HG02642 (cell line): ENCODE measurements at regions not wholly inside any gene's neighbourhood (a gene's known extent, or its start where the extent isn't known, plus 50 kb on each side); places are given as distances from the start of the nearest gene placed in this dataset.
A peak's percentile ranks its signal among the peaks of the same experiment; 100 is the strongest.

Experiments used
- ATAC-seq: cut with Tn5 transposase; IDR thresholded peaks from one replicate; pipeline ENCODE4 v1.9.1; 2021; ENCODE audit warnings: mild to moderate bottlenecking; ENCODE audit not compliant: unreplicated experiment, poor library complexity

DNA sequence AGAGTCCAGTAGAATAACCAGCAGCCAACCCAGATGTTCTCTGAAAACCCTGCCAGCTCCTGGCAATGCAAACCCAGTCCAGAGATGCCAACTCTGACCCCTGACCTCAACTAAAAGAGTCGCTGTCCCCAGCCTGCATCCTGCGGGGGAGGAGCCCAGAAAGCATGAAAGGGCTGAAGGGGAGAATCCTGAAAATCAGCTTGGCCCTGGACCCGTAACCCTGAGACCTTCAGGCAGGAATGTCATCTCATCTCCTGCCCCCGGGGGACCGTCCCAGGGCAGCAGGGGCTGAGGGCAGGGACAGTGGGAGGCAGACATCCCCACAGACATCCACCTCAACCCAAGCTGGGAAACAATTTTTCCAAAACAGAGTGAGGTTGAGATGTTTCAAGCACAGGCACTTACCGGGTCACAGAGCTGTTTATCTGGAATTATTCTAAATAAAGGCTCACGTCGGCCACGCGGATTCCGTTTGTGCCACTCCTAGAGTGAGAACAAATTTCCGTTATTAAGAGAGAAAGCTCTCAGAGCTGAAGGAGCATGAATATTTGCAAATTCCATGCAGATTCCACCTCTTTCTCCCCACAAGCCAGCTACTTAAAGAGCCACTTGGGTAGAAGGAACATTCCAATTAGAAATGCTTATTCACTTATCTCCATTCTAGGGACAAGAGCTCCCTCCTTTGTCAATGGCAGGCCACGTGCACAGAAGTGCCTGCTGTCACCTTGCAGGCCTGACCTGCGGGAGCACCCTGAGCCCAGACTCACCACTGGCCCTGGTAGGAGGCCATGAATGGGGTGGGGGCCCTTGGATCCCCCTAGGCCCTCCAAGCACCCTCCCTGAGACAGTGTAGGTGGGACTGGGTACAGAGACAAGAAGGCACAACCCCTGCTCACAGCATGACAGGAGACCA is 240.1 kb downstream of the NPHP4 start:
- no peak for ATAC-seq

DNA sequence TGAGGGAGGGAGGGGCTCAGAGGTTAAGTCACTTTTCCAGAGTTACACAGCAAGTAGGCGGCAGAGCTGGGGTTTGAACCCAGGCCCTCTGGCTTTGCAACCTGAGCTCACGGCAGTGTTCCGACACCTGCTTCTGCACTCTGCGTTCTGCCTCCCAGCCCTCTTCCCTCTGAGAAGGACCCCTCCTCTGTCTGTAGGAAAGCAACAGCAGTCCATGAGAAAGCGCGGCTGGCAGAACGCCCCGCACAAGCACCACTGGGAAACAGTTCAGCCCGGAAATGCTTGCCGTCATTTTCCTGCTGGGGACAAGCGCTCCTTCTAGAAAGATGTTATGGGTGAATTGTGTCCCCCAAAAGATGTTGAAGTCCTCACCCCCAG is 241.1 kb downstream of the NPHP4 start:
- ATAC-seq = no peak

DNA sequence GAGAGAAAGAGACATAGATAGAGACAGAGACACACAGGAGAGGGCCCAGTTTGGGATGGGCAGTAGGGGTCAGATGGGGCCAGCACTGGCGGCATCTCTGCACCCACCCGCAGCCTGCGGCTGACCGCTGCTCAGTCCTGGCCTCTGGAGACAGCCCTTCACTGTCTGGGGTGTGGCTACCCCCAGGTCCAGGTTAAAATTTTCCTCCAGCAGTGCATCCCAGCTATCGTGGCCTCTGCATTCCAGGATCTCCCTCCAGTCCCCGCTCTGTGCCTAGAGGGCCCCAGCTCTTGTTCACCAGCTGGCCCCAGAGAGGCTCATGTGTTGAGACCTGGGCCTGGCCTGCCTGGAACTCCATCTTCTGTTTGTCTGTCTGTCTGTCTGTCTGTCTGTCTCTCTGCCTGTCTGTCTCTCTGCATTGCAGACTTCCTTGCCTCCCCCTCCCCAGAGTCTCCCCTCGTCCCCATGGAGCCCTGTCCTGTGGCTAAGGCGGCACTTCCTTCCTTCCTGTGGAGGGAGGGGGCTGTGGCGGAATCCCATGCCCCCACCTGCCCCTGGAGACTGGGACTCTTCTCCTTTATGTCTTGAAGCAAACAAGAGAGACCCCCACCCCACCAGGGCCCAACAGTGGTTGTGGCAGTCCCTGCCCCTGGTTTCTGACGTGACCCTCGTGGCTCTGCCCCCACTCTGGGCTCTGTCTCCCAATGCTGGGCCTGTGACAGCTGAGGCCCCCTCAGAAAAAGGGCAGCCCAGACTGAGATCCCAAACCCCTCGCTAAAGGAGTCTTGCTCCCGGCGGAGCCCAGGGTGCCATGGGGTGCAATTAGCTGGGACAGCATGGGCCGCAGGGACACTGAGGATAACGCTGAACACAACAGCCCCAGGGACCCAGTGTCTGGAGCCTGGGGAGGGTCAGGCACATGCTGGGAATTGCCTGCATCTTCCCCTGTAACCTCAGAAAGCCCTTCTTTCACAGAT is 241.8 kb downstream of the NPHP4 start:
- ATAC-seq = no peak

DNA sequence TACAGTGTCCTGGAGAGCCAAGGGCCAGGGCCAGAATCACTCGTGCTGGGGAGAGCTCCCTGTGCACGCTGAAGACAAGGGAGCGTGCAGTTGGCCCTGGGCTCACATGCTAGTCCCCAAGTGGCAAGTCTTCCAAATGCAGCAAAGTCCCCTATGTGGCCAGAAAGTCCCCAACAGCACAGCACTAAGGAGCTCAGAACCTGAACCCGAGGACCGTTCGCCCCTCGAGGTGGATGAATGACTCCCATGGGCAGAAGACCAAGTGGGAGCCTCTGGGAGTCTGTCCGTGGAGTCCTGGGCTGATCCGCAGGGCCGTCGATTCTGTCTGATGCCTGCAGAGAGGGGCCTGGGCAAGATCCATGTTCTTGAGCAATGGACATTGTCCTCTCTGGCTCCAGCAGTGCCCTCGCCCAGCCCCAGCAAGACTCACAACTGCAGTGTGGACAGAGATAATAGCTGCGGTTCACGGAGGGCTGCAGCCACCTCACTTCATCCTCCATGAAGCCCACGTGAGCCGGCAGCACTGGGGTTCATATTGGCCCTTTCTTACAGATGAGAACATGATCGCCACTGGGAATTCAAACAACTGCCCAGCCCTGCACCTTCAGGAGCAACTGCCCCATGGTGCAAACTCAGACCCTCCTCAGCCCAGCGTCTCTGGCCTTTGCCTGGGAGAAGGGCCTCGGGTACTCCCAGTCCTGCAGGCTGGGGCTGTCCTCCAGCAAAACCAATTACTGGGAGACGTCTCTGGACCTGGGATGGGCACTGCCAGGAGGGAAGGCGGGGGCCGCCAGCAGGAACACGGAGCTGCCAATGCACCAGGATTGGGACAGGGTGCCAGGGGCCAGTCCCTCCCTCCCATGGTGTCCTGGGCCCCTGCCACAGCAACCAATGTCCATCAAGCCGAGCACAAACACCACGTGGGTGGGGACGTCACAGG is 243.7 kb downstream of the NPHP4 start:
- no peak for ATAC-seq

DNA sequence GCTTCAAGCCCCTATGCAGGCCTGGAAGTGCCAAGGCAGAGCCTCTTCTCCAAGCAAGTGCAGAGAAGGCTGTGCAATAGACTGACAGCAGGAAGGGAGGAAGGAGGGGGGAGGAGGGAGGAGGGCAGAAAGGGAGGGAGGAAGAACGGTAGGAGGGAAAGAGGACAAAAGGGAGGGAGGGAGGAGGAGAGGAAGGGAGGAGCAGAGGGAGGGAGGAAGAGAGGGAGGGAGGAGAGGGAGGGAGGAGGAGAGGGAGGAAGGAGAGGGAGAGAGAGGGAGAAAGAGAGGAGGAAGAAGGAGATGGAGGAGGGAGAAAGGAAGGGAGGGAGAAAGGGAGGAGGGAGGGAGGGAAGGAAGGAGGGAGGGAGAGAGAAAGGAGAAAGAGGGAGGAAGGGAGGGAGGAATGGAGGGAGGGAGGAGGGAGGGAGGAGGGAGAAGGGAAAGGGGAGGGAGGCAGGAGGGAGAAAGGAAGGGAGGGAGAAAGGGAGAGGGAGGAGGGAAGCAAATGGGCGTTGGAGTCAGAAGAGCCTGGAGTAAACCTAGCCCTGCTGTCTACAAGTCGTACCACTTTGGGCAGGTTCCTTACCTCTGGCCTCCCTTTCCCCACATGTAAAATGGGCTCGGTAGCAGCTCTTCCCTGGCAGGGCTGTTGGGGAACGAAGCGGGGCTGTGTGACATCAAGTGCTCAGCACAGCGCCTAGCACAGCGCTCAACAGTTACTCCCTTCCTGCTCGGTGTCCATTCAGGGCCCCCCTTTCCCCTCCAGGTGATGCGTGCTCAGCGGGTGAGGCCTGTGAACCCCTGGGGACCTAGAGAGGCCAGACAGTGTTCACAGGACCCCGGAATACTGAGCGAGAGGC is 244.6 kb downstream of the NPHP4 start:
- no peak for ATAC-seq

DNA sequence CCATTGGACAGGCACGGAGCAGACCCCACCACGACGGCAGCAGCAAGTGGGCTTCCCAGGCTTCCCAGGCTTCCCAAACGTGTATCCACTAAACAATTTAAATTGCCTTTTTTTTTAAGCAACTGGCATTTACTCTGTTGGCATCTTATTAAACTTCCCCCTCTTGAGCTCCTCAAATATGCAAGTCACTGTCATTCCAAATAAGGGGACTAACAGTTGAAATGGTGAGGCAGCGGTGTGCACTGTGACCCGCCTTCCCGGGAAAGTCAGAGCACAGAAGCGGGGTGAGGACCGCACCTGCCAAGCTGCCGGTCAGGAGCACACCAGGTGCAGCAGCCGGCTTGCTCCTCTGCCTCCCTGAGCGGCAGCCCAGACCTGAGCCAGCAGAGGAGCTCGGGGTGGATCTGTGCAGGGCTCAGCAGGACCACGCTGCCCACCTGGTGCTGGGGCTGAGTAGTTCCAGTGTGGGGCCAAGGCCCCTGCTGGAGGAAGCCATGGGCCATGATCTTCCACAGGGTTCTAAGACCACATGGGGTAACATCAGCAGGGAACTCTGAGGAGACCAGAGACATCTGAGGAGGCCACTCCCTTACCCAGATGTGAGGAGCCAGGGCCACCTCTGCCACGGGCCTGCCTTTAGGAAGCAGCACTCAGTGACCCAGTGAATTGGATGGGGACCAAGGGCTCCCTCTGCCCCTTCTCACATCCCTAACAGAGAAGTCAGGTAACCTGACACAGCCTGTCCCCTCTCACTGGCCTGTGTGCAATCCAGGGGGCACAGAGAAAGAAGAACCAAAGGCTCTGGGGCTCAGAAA is 245.4 kb downstream of the NPHP4 start:
- no peak for ATAC-seq

DNA sequence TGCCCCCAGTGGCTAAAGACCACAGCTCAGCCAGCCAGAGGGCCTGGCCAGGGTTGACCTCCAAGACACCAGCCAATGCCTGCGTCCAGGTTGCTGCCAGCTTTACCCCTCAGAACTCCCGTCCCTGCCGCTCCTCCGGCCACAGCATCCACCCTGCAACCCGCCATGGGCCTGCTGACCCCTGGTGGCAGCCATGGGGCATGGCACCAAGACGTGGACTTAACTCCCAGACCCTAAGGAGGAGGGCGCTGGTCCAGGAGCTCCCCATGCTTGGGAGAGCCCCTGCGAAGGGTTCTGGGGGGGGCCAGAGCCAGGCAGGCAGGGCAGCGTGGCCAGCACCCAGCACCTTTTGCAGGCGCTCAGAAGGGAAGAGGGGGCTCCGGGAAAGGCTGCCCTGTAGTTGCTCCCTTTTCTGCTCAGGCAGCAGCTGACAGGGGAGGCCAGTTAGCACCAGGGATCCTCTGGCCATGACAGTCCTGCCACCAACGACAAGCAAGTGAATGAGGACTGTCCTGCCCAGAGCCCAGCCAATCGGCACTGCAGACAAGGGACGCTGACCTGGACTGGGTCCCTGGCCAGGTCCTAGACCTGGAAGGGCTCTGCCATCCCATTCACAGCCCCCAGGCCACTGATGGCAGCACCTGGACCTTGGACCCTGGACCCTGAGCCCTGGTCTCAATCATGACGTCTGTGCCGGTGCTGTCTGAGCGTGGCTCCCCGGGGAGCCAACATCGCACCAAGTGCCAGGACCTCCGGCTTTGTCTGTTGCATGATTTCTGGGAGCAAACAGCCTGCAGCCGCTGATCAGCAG is 246.2 kb downstream of the NPHP4 start:
- peak; percentile 60 for ATAC-seq

DNA sequence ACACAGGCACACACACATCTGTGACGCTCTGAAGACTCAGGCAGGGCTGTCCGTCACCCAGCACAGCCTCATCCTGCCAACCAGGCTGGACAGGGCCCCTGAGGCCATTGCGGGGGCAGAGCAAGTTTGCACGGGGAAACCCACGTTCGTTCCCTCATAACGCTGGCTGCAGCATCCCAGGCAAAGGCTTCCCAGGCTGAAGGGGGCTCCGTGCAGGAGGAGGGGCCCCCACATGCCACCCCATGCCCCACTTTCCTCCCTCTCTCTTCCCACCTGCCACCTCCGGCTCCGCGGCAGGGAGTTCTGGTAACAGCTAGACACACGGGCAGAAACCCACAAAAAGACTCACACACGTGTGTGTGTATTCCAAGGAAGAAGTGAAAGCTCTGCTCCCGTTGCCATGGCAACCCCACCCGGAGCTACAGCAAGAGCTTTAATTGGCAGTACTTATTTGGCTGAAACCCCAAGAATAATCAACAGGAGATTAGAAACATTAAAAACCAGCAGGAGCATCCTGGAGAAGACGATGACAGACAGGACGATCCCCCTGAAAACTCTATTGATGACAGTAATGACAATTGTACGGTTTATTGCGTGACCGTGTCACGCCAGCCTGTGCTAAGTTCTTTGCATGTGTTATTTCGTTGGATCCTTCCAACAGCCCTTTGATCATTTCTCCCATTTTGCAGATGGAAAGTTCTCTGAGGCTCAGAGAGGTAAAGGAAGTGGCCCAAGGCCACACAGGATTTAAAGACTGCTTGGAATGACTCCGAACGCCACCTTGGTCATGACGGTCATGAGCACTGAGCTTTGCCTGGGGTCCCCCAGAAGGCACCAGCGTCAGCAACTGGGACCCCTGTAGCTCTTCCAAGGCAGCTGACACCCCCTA is 247.1 kb downstream of the NPHP4 start:
- ATAC-seq = no peak

DNA sequence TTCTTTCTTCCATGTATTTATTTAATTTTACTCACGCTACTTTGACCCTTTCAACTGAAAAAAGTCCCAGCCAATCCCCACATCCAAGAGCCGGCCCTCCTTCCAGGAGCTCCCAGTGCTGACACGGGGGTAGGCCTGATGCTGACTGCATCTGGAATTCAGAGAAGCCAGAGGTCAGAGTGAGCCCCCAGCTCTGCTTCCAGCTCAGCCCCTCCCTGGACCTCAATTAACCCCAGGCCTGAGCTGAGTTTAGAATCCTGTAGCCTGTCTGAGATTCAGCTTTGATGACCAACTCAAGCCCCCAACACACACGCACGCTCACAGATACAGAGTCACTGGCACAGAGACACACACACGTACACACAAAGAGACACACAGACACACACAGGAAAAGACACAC is 247.9 kb downstream of the NPHP4 start:
- ATAC-seq = no peak

DNA sequence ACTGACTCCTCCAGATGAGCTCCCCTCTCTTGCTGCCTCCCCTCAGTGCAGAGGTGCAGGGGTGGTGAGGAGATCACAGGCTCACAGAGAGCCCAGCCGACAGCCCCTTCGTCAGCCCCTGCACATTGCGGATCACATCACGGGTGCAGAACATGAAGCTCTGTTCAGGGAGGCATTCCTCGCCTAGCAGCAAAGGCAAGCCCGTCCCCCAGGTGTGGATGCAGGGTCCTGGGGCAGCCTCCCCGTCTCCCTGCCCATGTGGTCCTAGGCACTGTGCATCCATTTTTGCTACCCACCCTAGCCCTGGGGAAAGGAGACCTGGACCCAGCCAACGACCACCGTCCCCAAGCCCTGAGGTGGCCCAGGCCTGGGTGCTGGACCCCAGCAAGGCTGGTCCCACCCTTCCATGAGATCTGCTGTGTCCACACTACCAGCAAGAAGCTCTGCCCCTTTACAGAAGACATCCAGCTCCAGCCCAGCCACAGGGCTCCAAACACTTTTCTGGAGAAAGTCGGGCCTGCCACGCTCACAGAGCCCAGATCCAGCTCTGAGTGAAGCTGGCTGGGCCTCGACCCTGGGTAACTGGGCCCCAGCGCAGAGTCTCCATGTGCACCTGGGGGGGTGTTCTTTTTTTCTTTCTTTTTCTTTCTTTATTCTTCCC is 248.7 kb downstream of the NPHP4 start:
- no peak for ATAC-seq

DNA sequence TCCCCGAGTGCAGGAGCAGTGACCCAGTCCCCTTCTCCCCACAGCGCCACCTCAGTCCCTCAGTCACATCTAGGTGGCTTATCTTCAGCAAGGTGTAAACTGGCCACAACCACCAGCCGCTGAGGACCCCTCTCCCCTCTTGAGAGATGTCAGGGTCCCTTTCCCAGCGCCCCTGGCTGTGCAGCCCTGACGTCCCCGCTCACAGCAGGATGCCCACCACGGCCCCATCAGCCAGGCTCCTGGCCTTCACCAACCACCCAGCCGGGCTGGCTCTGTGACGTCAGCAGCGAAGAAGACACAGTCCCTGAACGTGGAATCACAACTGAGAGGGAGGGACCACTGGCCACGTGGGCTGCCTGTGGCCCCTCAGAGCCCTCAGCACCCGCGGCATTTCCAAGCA is 249.4 kb downstream of the NPHP4 start:
- no peak for ATAC-seq

DNA sequence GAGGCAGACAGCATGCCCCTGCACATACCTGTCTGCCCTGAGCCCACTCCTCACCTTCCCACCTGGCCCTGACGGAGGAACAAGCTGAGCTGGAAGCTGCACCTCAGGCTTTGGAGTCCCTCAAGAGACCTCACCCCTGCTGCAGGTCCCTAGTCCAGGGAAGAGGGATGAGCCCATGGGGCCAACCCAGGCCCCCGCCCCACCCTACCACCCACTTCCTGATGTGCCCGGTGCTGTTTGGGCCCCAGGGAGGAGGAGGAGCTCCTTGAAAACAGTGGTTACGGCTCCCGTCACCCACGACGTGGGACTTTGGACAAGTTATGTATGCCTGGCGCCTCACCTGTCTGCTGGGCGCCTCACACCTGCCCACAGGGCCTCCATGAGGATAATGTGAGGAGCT is 250.2 kb downstream of the NPHP4 start:
- no peak for ATAC-seq

DNA sequence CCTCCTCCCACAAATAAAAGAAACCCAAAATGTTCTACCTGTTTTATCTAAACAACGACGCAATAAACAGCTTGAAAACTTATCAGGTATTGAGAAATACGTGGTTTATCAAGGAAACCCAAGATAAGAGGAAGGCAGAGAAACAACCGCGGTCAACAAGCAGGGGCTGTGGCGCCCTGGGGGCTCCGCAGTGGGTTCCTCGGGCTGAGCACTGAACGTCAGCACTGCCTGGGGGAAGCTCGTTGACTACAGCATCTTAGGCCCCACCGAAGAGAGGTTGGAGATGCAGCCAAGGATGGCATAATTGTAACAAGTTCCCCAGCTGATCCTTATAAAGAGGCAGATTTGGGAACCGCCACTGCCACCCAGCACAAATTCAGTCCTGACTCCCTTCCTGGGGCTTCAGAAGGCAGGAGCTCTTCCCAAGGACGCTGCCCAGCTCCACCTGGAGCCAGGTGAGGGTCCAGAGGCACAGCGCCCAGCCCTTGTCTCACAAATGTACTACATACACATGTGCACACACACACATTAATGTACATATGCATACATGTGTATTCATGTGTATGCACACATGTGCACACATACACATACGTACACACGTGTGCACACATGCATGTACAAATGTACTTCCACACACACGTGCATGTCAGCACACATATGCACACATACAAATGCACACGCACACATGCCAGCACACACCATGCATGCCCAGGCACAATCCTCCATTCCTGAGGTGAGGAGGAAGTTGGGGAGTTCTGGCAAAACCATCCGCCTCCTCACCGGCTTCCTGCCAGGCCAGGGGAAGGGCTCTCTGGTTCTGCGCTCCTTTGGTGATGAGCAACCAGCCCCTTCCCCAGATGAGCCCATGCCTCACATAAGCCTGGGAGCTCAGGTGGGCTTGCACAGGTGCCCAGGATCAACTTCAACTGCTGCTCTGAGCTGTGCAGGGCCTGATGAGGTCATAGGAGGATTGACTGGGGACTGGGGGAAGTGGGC is 251.1 kb downstream of the NPHP4 start:
- no peak for ATAC-seq

DNA sequence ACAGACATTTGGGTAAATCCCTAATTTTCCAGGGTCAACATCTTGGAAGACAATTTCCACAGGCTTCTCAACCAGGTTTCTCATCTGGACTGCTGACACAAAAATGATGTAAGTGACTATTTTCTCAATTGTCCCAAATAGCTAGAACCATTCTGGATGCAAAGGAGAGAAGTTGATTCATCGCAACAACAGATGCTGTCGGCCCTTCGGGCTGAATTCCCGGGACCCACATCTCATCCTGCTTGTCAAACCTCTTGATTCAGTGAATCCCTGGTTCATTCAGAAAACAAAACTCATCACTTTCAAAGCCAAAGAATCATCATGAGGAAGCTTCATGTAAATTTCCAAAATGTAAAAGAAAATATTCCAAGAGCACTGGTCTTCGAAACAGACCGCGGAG is 251.8 kb downstream of the NPHP4 start:
- no peak for ATAC-seq

DNA sequence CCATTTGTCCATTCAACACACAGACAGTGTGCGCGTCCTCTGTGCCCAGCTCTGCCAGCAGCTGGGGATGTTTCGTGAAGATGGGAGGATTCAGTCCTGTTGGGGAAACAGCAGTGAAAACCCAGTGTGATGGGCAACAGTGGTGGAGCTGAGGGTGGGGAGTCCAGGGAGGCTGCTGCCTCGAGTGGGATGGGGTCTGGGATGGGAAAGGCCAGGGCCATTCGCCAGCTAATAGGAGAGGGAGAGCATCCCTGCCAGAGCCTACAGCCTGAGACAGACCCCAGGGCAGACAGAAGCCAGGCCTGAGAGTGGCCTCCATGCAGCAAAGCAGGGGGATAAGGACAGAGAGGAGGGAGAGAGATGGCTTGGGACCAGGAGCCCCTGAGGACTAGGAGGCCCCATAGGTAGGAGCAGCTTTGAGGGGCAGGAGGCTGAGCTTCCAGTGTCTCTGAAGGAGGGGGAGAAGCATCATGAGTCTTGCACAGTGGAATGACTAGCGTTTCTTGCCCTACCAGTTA is 252.6 kb downstream of the NPHP4 start:
- ATAC-seq = no peak
